Effector memory CD8-positive, alpha-beta T cell (primary cell): ENCODE measurements at regions not wholly inside any gene's neighbourhood (a gene's known extent, or its start where the extent isn't known, plus 50 kb on each side); places are given as distances from the start of the nearest gene placed in this dataset.

Source experiments
- ATAC-seq: fragments of 150-1000 bp; cut with Tn5 transposase; replicated peaks from 2 replicates; pipeline ENCODE4 v1.10.0; 2021; ENCODE audit warnings: mild to moderate bottlenecking, moderate library complexity
- DNase-seq, 3 experiments: peaks; one replicate each; pipeline ENCODE4 v3.0.0; 2021
- H3K27ac Mint-ChIP-seq, 2 donors: one replicate each; pipeline ENCODE4 v1.8.0; 2022; ENCODE audit warnings: mild to moderate bottlenecking in 2 of 2, mixed read lengths in 2 of 2, moderate library complexity in 2 of 2
- H3K27me3 Mint-ChIP-seq, 2 donors: one replicate each; pipeline ENCODE4 v1.8.0; 2022; ENCODE audit warnings: mixed read lengths in 2 of 2
- H3K36me3 Mint-ChIP-seq: one replicate; pipeline ENCODE4 v1.8.0; 2022; ENCODE audit warnings: mild to moderate bottlenecking, moderate library complexity, mixed read lengths; ENCODE audit not compliant: insufficient read depth
- H3K4me1 Mint-ChIP-seq, 2 donors: one replicate each; pipeline ENCODE4 v1.8.0; 2022; ENCODE audit warnings: low read depth in 2 of 2, mixed read lengths in 2 of 2
- H3K4me3 Mint-ChIP-seq, 2 donors: one replicate each; pipeline ENCODE4 v1.8.0; 2022; ENCODE audit warnings: mild to moderate bottlenecking in 2 of 2, mixed read lengths in 2 of 2, moderate library complexity in 2 of 2
- H3K9me3 Mint-ChIP-seq, 2 donors: one replicate each; pipeline ENCODE4 v1.8.0; 2022; ENCODE audit warnings: mixed read lengths in 2 of 2

DNA sequence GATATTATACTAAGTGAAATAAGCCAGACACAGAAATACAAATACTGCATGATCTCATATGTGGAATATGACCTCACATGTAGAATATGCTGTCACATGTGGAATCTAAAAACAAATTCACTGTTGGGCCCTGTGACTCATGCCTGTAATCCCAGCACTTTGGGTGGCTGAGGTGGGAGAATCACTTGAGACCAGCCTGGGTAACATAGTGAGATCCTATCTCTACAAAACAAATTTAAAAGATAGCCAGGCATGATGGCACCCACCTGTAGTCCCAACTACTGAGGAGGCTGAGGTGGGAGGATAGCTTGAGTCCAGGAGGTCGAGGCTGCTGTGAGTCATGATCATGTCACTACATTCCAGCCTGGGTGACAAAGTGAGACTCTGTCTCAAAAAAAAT, 160.3 kb downstream of the PTEN start:
- Mint-ChIP-seq H3K9me3 (no peaks in the 10 kb centered on the region), H3K4me1 (peaks cover 12% of the 10 kb centered on the region in 2 donors), H3K36me3 (no peaks in the 10 kb centered on the region), H3K4me3 (no peak overlapping the region), H3K27me3 (no peaks in the 10 kb centered on the region), H3K27ac (no peak overlapping the region)
- ATAC-seq (no peak), DNase-seq (no peak)

DNA sequence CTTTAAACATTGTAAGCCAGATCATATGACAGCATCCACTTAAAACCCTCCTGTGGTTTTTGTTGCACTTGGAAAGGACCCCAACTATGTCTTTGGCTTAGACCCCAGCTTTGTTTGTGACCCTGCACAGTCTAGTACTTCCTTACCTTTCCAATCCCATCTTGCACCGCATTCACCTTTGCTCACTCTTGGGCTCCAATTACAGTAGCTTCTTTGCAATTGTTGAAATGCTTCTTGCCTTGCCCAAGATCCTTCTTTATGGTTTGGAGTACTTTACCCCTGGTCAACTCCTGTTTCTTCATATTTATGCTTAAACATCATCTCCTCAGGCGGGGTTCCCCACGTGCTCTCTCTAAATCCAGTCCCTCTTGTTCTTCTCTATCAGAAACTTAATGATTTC, 162.6 kb downstream of the PTEN start:
- Mint-ChIP-seq H3K9me3 (no peaks in the 10 kb centered on the region), H3K4me3 (no peak overlapping the region), H3K27ac (no peak overlapping the region), H3K27me3 (no peaks in the 10 kb centered on the region), H3K36me3 (no peaks in the 10 kb centered on the region), H3K4me1 (peaks cover 13 to 17% of the 10 kb centered on the region in 2 donors)
- no peak for ATAC-seq
- DNase-seq = no peak

DNA sequence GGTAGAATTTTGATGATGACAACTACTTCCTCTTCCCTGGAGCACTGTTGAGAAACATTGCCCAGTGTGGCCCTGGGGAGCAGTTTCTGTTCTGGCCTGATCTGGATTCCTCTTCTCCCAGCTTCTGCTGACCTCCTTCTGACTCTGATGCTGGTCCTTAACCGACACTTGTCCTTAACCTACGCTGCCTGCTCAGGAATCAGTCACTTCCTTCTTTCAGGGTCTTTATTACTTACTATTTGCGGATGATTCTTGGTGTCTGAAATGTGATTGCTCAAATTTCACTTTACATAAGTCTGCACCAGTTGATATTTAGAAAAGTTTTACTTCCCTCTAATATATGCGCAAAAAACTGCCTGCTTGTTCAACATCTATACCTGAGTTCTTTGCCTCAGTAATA, 164.1 kb downstream of the PTEN start:
- ATAC-seq = no peak
- Mint-ChIP-seq H3K4me1 (peaks cover 13 to 17% of the 10 kb centered on the region in 2 donors), H3K36me3 (no peaks in the 10 kb centered on the region), H3K4me3 (no peak overlapping the region), H3K27ac (peak overlapping the region; percentile 83 to 89), H3K9me3 (no peaks in the 10 kb centered on the region), H3K27me3 (no peaks in the 10 kb centered on the region)
- DNase-seq = no peak

DNA sequence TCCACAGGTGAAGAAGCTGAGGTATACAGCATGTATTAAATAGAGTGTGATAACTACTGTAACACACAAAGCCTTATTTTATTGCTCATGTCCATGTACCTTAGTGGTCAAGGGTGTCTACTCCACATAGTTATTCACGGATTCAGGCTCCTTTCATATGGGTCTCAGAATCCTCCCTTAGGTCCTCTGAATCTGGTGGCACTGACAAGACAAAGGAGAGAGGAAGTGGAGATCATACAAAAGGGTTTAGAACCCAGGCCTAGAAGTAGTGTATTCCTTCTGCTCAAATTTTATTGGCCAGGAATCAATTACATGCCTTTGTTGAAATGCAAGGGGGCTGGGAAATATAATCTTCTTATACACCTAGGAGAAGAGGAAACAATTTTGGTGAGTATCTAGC, 164.6 kb downstream of the PTEN start:
- Mint-ChIP-seq H3K4me3 (no peak overlapping the region), H3K36me3 (no peaks in the 10 kb centered on the region), H3K4me1 (peaks cover 13 to 17% of the 10 kb centered on the region in 2 donors), H3K9me3 (no peaks in the 10 kb centered on the region), H3K27me3 (no peaks in the 10 kb centered on the region), H3K27ac (peak overlapping the region; percentile 83 to 89)
- DNase-seq (no peak), ATAC-seq (no peak)

DNA sequence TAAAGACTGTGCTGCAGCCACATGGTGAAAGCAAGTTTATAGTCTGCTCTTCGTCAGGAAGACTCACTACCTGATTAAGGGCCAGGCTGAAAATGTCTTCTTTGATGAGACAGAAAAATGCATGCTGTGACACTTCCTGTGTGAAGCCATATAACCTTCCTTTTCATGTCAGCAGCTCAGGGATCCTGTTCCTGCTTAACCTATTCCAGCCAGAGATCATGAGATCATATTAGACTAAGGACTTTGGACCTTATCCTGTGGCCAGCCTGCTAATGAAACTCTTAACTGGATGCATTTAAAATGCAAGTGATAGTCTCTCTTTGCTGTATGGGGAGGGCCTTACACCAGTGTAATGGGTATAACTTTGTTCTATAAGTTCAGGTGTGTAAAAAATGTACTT, 165.2 kb downstream of the PTEN start:
- DNase-seq (no peak), ATAC-seq (peak; percentile 73)
- Mint-ChIP-seq H3K27me3 (no peaks in the 10 kb centered on the region), H3K36me3 (no peaks in the 10 kb centered on the region), H3K4me3 (no peak overlapping the region), H3K4me1 (peaks cover 13 to 17% of the 10 kb centered on the region in 2 donors), H3K27ac (peak overlapping the region; percentile 83 to 89), H3K9me3 (no peaks in the 10 kb centered on the region)

DNA sequence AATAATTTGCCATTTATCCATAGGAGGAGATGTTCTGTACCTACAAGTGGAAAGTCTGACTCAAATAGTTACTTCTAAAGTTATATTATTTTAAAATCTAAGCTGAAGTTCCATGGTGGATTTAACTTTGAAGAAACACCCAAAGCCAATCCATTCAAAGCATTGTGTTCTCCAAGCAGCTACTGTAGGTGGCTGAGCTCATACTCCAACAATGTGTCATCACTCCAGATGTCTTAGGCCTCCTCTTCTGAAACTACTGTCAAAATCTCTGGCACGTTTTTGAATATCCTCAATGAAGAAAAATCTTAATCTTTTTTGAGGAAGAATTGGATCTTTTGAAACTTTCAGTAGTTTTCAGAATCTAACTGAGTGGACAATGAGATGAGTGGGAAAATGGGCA, 169.1 kb downstream of the PTEN start:
- H3K4me3 Mint-ChIP-seq = no peak overlapping the region
- no peaks in the 10 kb centered on the region for H3K36me3 Mint-ChIP-seq
- ATAC-seq (no peak), DNase-seq (no peak)
- H3K27me3 Mint-ChIP-seq = no peaks in the 10 kb centered on the region
- no peak overlapping the region for H3K27ac Mint-ChIP-seq
- H3K4me1 Mint-ChIP-seq = peaks cover 13 to 21% of the 10 kb centered on the region in 2 donors
- H3K9me3 Mint-ChIP-seq = no peaks in the 10 kb centered on the region

DNA sequence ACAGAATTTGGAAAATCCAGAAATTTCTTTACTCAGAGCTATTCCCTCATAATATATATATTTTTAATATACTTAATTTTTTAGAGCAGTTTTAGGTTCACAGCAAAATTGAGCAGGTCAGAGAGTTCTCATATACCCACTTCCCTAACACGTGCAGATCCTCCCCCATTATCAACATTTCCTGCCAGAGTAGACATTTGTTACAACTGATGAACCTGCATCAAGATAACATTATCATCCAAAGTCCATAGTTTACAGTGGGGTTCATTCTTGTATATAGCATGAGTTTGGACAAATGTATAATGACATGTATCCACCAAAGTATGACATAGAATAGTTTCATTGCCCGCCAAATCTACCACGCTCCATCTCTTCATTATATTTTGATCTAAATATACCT, 170.0 kb downstream of the PTEN start:
- no peak overlapping the region for H3K4me3 Mint-ChIP-seq
- H3K27ac Mint-ChIP-seq = no peak overlapping the region
- H3K9me3 Mint-ChIP-seq = no peaks in the 10 kb centered on the region
- no peaks in the 10 kb centered on the region for H3K27me3 Mint-ChIP-seq
- ATAC-seq (no peak), DNase-seq (no peak)
- H3K36me3 Mint-ChIP-seq = no peaks in the 10 kb centered on the region
- H3K4me1 Mint-ChIP-seq = peaks cover 9 to 17% of the 10 kb centered on the region in 2 donors

DNA sequence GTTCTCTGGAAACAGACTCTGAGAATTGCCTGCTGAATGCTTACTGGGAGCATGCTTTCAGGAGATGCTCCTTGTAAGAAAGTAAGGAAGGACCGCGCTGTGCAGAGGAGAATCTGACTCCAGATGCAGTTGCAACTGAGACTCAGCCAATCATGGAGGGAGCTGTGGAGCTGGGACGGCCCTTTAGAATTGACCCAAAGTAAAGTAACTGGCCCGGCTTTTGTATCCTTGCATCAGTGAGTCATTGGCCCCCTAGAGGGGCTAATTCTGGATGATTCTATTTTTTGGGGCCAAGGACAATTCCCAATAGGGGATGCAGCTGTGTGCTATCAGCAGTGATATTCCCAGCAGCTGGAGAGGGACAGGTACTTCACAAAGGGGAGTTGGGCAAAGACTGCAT, 170.4 kb downstream of the PTEN start:
- H3K27ac Mint-ChIP-seq = no peak overlapping the region
- peaks cover 7 to 13% of the 10 kb centered on the region in 2 donors for H3K4me1 Mint-ChIP-seq
- H3K4me3 Mint-ChIP-seq = no peak overlapping the region
- no peaks in the 10 kb centered on the region for H3K9me3 Mint-ChIP-seq
- H3K27me3 Mint-ChIP-seq = no peaks in the 10 kb centered on the region
- no peaks in the 10 kb centered on the region for H3K36me3 Mint-ChIP-seq
- DNase-seq (no peak), ATAC-seq (no peak)

DNA sequence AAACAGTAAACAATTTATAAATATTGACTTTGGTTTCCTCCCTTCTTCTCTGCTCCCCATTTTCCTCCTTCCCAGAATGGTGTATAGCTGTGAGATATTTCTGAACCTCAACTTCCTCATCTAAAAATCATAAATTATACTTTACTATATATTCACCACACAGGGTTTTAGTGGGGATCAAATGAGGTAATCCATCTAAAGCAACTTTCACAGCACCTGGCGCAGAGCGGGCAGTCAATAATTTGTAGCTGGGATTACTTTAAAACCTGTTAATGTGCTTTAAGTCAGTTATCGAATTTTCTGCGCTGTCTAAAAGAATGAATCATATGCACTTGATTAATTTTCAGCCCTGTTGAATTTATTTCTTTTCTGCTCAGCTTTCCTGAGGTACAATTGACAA, 172.7 kb downstream of the PTEN start:
- H3K27ac Mint-ChIP-seq = no peak overlapping the region
- H3K4me3 Mint-ChIP-seq = no peak overlapping the region
- H3K36me3 Mint-ChIP-seq = no peaks in the 10 kb centered on the region
- DNase-seq (no peak), ATAC-seq (no peak)
- H3K27me3 Mint-ChIP-seq = no peaks in the 10 kb centered on the region
- no peaks in the 10 kb centered on the region for H3K9me3 Mint-ChIP-seq
- H3K4me1 Mint-ChIP-seq = peaks cover 7 to 9% of the 10 kb centered on the region in 2 donors

DNA sequence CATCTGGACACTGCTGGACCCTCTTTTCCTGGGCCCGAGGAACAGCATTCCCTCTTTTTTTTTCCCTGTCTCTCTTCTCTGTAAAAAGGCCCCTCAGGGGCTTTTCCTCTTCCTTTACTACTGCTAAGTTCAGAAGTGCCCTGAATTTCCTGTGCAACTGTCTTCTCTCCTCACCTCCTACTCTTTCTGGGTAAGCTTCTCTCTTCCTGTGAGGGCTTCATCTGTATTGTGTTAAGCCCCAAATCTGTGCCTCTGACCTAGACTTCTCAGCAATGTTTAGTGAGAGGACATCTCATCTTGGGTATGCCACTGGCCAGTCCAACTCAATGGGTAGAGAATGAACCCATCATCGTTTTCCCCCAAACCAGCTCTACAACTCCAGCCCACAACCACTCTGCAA, 174.2 kb downstream of the PTEN start:
- Mint-ChIP-seq H3K4me3 (no peak overlapping the region), H3K9me3 (no peaks in the 10 kb centered on the region), H3K4me1 (peaks cover 7 to 9% of the 10 kb centered on the region in 2 donors), H3K36me3 (no peaks in the 10 kb centered on the region), H3K27ac (peak overlapping the region in 1 of 2 donors; percentile 5), H3K27me3 (no peaks in the 10 kb centered on the region)
- DNase-seq (no peak), ATAC-seq (peak; percentile 36)

DNA sequence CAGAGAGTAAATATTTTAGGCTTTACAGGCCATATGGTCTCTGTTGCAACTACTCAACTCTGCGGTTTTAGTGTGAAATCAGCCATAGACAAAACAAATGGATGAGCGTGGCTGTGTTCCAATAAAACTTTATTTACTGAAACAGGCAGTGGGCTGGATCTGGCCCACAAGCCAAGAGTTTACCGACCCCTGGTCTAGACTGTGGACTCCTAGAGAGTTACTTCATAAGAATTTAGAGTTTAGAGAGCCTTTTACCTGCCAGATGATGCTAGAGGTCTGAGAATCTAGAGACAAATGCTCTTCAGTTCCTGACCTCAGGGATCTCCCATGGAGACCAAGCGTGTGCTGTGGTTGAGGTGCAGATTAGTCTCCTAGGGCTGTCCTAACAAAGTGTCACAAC, 174.8 kb downstream of the PTEN start:
- H3K27ac Mint-ChIP-seq = no peak overlapping the region
- no peak for DNase-seq
- H3K4me1 Mint-ChIP-seq = peaks cover 7 to 9% of the 10 kb centered on the region in 2 donors
- no peak overlapping the region for H3K4me3 Mint-ChIP-seq
- no peaks in the 10 kb centered on the region for H3K36me3 Mint-ChIP-seq
- no peaks in the 10 kb centered on the region for H3K9me3 Mint-ChIP-seq
- no peak for ATAC-seq
- H3K27me3 Mint-ChIP-seq = peaks cover 0 to 6% of the 10 kb centered on the region in 2 donors

DNA sequence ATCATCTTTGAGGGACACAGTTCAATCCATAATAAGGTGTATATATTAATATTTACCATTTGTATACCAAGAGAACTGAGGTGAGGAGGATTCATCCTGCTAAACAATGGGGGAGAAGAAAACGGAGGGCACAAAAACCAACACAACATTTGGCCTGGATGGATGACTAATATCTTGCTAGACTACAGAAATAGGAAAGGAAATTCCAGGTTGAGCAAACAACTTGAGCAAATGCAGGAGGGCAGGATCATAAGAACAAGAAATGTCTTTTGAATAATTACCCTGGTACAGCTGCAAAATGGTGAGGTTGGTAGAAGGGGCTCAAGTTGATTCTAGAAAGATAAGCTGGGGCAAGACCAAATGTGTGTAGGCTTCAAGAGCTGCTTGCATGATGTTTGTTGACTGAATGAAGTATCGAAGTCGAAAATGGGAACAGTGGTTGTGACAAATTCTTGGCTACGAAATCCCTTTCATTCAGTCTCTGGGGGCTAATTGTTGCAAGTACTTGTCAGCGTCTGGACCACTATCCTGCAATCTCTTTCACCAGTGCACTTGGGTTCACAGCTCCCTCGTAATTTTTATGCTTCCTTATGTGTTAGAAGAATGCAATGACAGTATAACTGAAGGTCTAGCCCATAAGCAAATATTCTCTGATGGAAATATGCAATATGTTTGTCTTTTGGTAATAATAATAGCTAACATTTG, 176.2 kb downstream of the PTEN start:
- Mint-ChIP-seq H3K27me3 (peaks cover 0 to 7% of the 10 kb centered on the region in 2 donors), H3K27ac (no peak overlapping the region), H3K9me3 (no peaks in the 10 kb centered on the region), H3K4me3 (no peak overlapping the region), H3K4me1 (peaks cover 7 to 9% of the 10 kb centered on the region in 2 donors), H3K36me3 (no peaks in the 10 kb centered on the region)
- DNase-seq = no peak
- ATAC-seq = no peak

DNA sequence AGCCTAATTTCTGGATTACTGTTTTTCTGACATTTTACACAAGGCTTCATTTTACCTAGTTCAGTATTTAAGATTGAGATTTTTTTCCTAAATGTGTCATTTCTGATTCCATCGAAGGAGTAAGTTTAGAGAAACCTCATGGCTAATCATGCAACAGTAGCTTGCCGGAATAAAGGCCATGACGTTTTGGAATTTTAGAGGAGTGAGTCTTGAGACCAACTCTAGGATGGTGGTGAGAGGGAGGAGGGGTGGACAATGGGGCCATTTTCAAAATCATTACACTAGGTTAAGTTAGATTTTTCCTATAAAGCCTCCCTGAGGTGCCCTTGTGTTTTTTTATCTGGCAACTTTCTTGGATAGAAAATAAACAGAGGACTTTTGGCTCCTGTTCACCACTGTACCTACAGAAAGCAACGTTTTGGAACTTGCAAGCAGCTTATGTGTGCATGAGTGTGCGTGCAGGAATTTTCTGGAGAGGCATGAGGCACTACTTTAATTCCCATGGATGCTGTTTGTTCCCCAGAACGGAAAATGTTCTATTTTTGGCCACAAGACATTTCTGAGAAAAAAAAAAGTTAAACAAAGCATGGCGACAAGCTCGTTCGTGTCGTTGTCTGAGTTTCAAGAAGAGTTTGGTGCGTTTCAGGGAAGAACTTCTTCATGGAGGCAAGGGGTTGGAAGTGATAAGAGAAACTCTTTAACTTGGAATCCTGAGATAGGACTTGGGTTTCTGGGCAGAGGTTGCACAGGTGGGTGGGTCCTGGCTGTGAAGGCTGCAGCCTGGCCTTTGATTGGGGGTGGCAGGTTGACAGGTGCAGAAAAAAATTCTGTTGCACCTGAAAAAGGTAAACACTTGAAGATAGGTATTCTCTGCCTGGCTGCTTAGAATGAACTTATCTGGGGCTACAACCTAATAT, 178.1 kb downstream of the PTEN start:
- no peak overlapping the region for H3K27ac Mint-ChIP-seq
- DNase-seq = no peak
- no peaks in the 10 kb centered on the region for H3K9me3 Mint-ChIP-seq
- ATAC-seq = no peak
- no peak overlapping the region for H3K4me3 Mint-ChIP-seq
- H3K36me3 Mint-ChIP-seq = no peaks in the 10 kb centered on the region
- H3K27me3 Mint-ChIP-seq = peaks cover 0 to 7% of the 10 kb centered on the region in 2 donors
- H3K4me1 Mint-ChIP-seq = peaks cover 7 to 9% of the 10 kb centered on the region in 2 donors
